Right atrium auricular region (tissue), 2 donors: ENCODE measurements at regions not wholly inside any gene's neighbourhood (a gene's known extent, or its start where the extent isn't known, plus 50 kb on each side); places are given as distances from the start of the nearest gene placed in this dataset.

ENCODE experiments used
- DNase-seq: peaks from one replicate; pipeline ENCODE4 v3.0.0-alpha.2; 2019; ENCODE audit warnings: low spot score
- H3K27ac ChIP-seq, 2 donors: fragments of 200-600 bp; sonication (generic); 1 replicate in 1 of 2; 2 replicates in 1 of 2; pipeline ENCODE4 v1.5.1; 2016 to 2019
- H3K27me3 ChIP-seq, 2 donors: fragments of 200-600 bp; sonication (generic); one replicate each; pipeline versions ENCODE4 v1.5.1 to v1.6.0; 2017 to 2019
- H3K36me3 ChIP-seq: fragments of 200-600 bp; sonication (generic); one replicate; pipeline ENCODE4 v1.5.1; 2016
- H3K4me1 ChIP-seq, 2 donors: fragments of 200-600 bp; sonication (generic); one replicate each; pipeline versions ENCODE4 v1.5.1 to v1.6.0; 2017 to 2019
- H3K4me3 ChIP-seq, 2 donors: fragments of 200-600 bp; sonication (generic); 1 replicate in 1 of 2; 2 replicates in 1 of 2; pipeline ENCODE4 v1.5.1; 2017 to 2019; ENCODE audit warnings: mild to moderate bottlenecking in 1 of 2, moderate library complexity in 1 of 2
- H3K9me3 ChIP-seq, 2 donors: fragments of 200-600 bp; sonication (generic); one replicate each; pipeline ENCODE4 v1.5.1; 2019
- CTCF ChIP-seq, 2 donors: fragments of 200-600 bp; sonication (generic); IDR thresholded peaks; one replicate each; pipeline ENCODE4 v1.5.1; 2019; ENCODE audit warnings: antibody characterized with exemption in 2 of 2

GRCh38 chr11:130781931-130782330 lies 134.3 kb downstream of the SNX19 start:
- no peak for TF ChIP-seq CTCF (IDR thresholded peaks at IDR 0.05)
- Histone ChIP-seq H3K27ac (peak overlapping the region in 1 of 2 donors; percentile 63), H3K36me3 (no peaks in the 10 kb centered on the region), H3K4me3 (no peak overlapping the region), H3K27me3 (no peaks in the 10 kb centered on the region), H3K9me3 (no peaks in the 10 kb centered on the region), H3K4me1 (peaks cover 0 to 31% of the 10 kb centered on the region in 2 donors)
- peak; percentile 73 for DNase-seq

GRCh38 chr11:130782361-130783222 lies 133.7 kb downstream of the SNX19 start:
- H3K4me3 ChIP-seq, result no peak overlapping the region
- peak; percentile 66 for DNase-seq
- H3K9me3 ChIP-seq, result no peaks in the 10 kb centered on the region
- H3K27ac ChIP-seq, result peak overlapping the region; percentile 52 to 63
- H3K36me3 ChIP-seq, result no peaks in the 10 kb centered on the region
- TF ChIP-seq CTCF (IDR thresholded peaks at IDR 0.05), result no peak
- no peaks in the 10 kb centered on the region for H3K27me3 ChIP-seq
- peaks cover 0 to 38% of the 10 kb centered on the region in 2 donors for H3K4me1 ChIP-seq

- DNase-seq, result no peak
- Histone ChIP-seq H3K27ac (peak overlapping the region; percentile 52 to 63), H3K27me3 (no peaks in the 10 kb centered on the region), H3K4me1 (peaks cover 0 to 40% of the 10 kb centered on the region in 2 donors), H3K4me3 (no peak overlapping the region), H3K36me3 (no peaks in the 10 kb centered on the region), H3K9me3 (no peaks in the 10 kb centered on the region)
- TF ChIP-seq CTCF (IDR thresholded peaks at IDR 0.05), result no peak
These were observed 133.0 kb downstream of the SNX19 start for GRCh38 chr11:130783323-130783722.

- peaks cover 0 to 40% of the 10 kb centered on the region in 2 donors for H3K4me1 ChIP-seq
- no peaks in the 10 kb centered on the region for H3K27me3 ChIP-seq
- no peak overlapping the region for H3K27ac ChIP-seq
- no peak for TF ChIP-seq CTCF (IDR thresholded peaks at IDR 0.05)
- H3K9me3 ChIP-seq, result peaks cover 0 to 2% of the 10 kb centered on the region in 2 donors
- no peaks in the 10 kb centered on the region for H3K36me3 ChIP-seq
- no peak overlapping the region for H3K4me3 ChIP-seq
- DNase-seq, result no peak
These were observed 130.7 kb downstream of the SNX19 start for GRCh38 chr11:130785380-130786116.

- Histone ChIP-seq H3K4me1 (peaks cover 0 to 39% of the 10 kb centered on the region in 2 donors), H3K27me3 (no peaks in the 10 kb centered on the region), H3K4me3 (no peak overlapping the region), H3K36me3 (no peaks in the 10 kb centered on the region), H3K9me3 (peaks cover 0 to 9% of the 10 kb centered on the region in 2 donors), H3K27ac (no peak overlapping the region)
- TF ChIP-seq CTCF (IDR thresholded peaks at IDR 0.05), result no peak
- no peak for DNase-seq
These were observed 129.7 kb downstream of the SNX19 start for GRCh38 chr11:130786586-130786985.
